NOMO-1 (cell line): ENCODE measurements at regions not wholly inside any gene's neighbourhood (a gene's known extent, or its start where the extent isn't known, plus 50 kb on each side); places are given as distances from the start of the nearest gene placed in this dataset.
"Not testable (repeated sequence)": the region's sequence is repeated elsewhere in the genome, so short reads cannot be mapped to it uniquely, and the experiment has no call there.

ENCODE experiments used
- DNase-seq, 2 experiments: peaks; one replicate each; lab custom pipeline; 2025; ENCODE audit not compliant: unreplicated experiment in 2 of 2; lab: John Stamatoyannopoulos, UW

DNA sequence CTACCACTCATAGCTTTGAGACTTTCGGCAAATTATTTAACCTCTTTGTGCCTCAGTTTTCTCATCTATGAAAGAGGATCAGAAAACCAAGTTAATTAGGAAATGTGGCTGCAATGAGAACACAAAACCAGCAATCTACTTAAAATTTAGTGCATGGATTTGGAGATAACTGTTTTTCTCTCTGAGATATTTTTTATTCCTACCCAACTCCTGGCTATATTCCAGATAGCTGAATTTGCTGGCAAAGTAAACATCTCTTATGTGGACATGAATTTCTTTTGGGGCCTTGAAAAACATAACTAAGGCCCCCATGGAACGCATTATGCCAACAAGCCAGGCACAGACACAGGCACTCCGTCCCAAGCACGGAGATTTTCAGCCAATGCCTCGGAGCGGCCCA lies 53.4 kb upstream of the FOXN3 start:
- no peak for DNase-seq

DNA sequence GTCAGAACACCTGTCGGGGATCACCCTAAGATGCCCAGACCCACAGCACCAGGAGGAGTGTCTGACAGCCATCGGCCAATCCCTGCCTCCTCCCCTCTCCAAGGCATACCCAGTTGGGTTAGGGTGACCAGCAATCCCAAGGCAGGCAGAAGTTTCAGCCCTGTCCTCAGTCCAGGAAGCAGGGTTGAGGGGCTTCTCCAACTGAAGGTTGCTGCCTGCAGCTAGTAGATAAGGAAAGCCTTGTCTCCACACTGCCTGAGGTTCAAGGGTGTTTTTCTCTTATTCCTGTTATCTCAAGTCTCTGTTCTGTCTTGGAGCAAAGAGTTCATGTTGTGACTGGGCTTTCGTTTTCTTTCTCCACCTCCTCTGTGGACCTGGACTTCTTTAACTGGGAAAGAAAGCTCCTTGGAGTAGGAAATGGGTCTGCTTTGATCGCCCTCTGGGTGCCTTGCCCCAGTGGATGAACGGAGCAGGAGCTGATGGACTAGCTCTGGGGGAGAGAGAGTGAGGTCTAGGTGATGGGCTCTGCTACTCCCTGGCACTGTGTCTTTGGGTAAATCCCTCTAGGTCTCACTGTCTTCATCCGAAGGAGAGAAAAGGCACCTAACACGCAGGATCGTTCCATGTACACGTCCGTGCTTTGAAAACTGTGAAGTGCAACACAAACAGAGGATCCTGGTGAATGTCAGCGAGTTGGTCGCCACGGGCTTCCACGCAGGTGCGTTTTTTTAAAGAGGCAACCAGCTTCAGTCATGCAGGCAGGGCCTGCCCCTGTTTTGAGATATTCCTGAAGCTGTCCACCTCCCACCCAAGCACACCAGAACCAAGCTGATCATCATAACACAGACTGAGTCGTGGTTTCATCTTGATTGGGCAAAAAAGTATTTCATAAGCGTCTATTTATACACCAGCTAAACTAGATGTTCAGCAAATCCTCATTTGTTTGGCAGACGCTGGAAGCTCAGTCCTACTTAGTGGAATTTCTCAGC lies 52.5 kb upstream of the FOXN3 start:
- DNase-seq, result peak; percentile 72 to 81

GRCh38 chr14:89468566-89468965 lies 51.5 kb upstream of the FOXN3 start:
- no peak for DNase-seq

GRCh38 chr14:89468030-89468429 lies 51.0 kb upstream of the FOXN3 start:
- not testable (repeated sequence) for DNase-seq

DNA sequence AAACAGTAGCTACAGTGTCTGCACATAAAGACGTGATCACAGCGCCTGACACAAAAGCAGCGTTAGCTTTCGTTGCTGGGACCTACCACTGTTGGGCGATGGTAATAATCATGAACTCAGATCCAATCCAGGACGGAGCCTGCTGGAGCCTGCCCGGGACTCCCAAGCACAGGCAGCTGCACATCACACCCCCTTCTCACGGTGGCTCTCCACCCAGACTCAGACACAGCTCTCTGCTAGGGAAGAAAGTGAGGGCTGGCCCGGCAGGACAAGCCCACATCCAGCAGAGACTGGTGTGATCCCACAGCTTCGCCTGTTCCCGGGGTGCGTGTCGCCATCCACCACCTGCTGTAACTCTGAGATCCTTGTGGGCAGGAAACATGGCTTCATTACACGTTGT lies 49.9 kb upstream of the FOXN3 start:
- no peak for DNase-seq
